Suppressor macrophage treated with lipopolysaccharide for 1 hour (primary cell): ENCODE measurements at regions not wholly inside any gene's neighbourhood (a gene's known extent, or its start where the extent isn't known, plus 50 kb on each side); places are given as distances from the start of the nearest gene placed in this dataset.

Source experiments
- DNase-seq, 3 donors: peaks; one replicate each; pipeline ENCODE4 v3.0.0-alpha.2; 2020 to 2022

GRCh38 chr1:47708658-47709018, 270.8 kb downstream of the FOXD2 start:
- no peak for DNase-seq

DNA sequence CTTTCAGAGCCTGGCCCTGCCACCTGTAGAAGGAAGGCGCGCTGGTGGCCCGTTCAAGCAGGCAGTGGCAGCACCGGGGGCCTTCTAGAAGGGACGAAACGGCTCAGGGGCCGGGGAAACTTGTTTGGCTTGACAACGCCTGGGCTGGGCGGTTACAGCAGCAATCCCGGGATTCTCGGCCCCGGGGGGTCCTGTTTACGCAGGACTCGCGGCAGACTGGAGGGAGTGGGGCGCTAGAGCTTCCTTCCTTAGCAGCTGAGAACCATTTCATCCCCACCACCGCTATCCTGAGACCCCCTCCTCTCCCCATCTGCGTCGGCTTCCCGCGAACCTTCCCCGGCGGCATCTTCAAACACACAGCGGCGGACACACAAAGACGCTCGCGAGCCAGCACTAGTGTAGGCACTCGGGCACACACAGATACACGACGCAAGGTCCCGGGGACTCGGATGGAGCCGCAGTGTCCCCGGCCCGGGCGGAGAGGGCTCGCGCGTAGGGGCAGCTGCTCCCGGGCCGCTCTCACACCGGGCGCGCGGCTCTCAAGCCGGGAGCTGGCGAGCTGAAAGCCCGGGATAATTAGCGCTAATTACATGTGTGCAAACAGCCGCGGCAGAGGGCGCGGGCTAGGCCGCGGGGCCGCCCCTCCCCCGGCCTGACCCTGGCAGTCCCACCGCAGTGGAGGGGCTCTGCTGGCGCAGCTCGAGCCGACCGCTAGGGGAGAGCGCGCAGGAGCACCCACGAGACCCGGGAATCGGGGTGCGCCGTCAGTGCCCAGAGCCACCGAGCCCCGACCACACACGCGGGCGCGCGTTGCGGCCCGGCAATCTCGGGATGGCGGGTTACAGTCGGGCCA, 271.4 kb downstream of the FOXD2 start:
- DNase-seq = peak in 2 of 3 donors; percentile 18 to 48

- peak in 1 of 3 donors; percentile 15 for DNase-seq
Measured at GRCh38 chr1:47709872-47710231, 272.0 kb downstream of the FOXD2 start.

- peak; percentile 71 to 86 (median 78) for DNase-seq
Measured at GRCh38 chr1:47710329-47711071, 272.7 kb downstream of the FOXD2 start.
